ENCODE measurements at regions not wholly inside any gene's neighbourhood (a gene's known extent, or its start where the extent isn't known, plus 50 kb on each side); places are given as distances from the start of the nearest gene placed in this dataset.

DNA sequence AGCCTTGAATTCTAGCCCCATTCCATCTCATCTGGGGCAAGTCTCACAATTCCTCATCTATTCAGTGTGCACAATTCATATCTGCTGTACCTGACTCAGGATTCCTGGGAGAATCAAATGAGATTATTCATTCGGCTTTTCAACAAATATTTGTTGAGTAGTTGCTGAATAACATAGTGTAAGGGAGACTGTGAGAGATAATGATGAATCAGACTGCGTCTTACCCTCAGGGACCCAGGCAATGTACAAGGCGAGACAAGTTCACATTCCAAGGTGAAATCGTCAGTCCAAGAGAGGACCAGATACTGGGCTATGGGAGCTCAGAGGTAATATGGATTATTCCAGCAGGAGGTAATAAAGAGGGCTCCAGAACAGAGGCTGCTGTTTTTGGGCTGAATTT, 67.8 kb upstream of the SMYD2 start:
- TF ChIP-seq YY1 (IDR thresholded peaks at IDR 0.05; ENCODE audit: low read depth) (no peak), FOXM1 (IDR thresholded peaks at IDR 0.05; ENCODE audit: borderline replicate concordance, low read depth) (no peak), TAF1 (IDR thresholded peaks at IDR 0.05; ENCODE audit: low read depth) (no peak), RAD21 (IDR thresholded peaks at IDR 0.05; ENCODE audit: low read depth) (no peak), EGR1 (IDR thresholded peaks at IDR 0.05) (no peak), CREB1 (IDR thresholded peaks at IDR 0.05; ENCODE audit: low read depth) (no peak), CEBPB (IDR thresholded peaks at IDR 0.05) (no peak), EP300 (IDR thresholded peaks at IDR 0.05; ENCODE audit: borderline replicate concordance) (no peak), ZBTB7A (IDR thresholded peaks at IDR 0.05; ENCODE audit: low read depth) (no peak), TCF12 (IDR thresholded peaks at IDR 0.05; ENCODE audit: low read depth) (no peak), TEAD4 (IDR thresholded peaks at IDR 0.05) (no peak), NFIC (IDR thresholded peaks at IDR 0.05) (no peak)
- TF ChIP-seq, protein P1, sequence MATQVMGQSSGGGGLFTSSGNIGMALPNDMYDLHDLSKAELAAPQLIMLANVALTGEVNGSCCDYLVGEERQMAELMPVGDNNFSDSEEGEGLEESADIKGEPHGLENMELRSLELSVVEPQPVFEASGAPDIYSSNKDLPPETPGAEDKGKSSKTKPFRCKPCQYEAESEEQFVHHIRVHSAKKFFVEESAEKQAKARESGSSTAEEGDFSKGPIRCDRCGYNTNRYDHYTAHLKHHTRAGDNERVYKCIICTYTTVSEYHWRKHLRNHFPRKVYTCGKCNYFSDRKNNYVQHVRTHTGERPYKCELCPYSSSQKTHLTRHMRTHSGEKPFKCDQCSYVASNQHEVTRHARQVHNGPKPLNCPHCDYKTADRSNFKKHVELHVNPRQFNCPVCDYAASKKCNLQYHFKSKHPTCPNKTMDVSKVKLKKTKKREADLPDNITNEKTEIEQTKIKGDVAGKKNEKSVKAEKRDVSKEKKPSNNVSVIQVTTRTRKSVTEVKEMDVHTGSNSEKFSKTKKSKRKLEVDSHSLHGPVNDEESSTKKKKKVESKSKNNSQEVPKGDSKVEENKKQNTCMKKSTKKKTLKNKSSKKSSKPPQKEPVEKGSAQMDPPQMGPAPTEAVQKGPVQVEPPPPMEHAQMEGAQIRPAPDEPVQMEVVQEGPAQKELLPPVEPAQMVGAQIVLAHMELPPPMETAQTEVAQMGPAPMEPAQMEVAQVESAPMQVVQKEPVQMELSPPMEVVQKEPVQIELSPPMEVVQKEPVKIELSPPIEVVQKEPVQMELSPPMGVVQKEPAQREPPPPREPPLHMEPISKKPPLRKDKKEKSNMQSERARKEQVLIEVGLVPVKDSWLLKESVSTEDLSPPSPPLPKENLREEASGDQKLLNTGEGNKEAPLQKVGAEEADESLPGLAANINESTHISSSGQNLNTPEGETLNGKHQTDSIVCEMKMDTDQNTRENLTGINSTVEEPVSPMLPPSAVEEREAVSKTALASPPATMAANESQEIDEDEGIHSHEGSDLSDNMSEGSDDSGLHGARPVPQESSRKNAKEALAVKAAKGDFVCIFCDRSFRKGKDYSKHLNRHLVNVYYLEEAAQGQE (IDR thresholded peaks at IDR 0.05; ENCODE audit: low read depth): no peak
- TF ChIP-seq, protein P2, sequence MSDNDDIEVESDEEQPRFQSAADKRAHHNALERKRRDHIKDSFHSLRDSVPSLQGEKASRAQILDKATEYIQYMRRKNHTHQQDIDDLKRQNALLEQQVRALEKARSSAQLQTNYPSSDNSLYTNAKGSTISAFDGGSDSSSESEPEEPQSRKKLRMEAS (IDR thresholded peaks at IDR 0.05): no peak
- TF ChIP-seq, protein P3, sequence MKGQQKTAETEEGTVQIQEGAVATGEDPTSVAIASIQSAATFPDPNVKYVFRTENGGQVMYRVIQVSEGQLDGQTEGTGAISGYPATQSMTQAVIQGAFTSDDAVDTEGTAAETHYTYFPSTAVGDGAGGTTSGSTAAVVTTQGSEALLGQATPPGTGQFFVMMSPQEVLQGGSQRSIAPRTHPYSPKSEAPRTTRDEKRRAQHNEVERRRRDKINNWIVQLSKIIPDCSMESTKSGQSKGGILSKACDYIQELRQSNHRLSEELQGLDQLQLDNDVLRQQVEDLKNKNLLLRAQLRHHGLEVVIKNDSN (IDR thresholded peaks at IDR 0.05): no peak

GRCh38 chr1:214214851-214215250, 66.1 kb upstream of the SMYD2 start:
- TF ChIP-seq, protein P1 (IDR thresholded peaks at IDR 0.05; ENCODE audit: low read depth): no peak
- TF ChIP-seq NFIC (IDR thresholded peaks at IDR 0.05): no peak
- TF ChIP-seq RAD21 (IDR thresholded peaks at IDR 0.05; ENCODE audit: low read depth): no peak
- no peak for TF ChIP-seq FOXM1 (IDR thresholded peaks at IDR 0.05; ENCODE audit: borderline replicate concordance, low read depth)
- no peak for TF ChIP-seq TEAD4 (IDR thresholded peaks at IDR 0.05)
- no peak for TF ChIP-seq YY1 (IDR thresholded peaks at IDR 0.05; ENCODE audit: low read depth)
- TF ChIP-seq EP300 (IDR thresholded peaks at IDR 0.05; ENCODE audit: borderline replicate concordance): no peak
- no peak for TF ChIP-seq ZBTB7A (IDR thresholded peaks at IDR 0.05; ENCODE audit: low read depth)
- no peak for TF ChIP-seq CREB1 (IDR thresholded peaks at IDR 0.05; ENCODE audit: low read depth)
- no peak for TF ChIP-seq TAF1 (IDR thresholded peaks at IDR 0.05; ENCODE audit: low read depth)
- TF ChIP-seq EGR1 (IDR thresholded peaks at IDR 0.05): no peak
- no peak for TF ChIP-seq CEBPB (IDR thresholded peaks at IDR 0.05)
- TF ChIP-seq, protein P2 (IDR thresholded peaks at IDR 0.05): no peak
- no peak for TF ChIP-seq TCF12 (IDR thresholded peaks at IDR 0.05; ENCODE audit: low read depth)
- TF ChIP-seq, protein P3 (IDR thresholded peaks at IDR 0.05): no peak

- TF ChIP-seq, protein P2 (IDR thresholded peaks at IDR 0.05): no peak
- TF ChIP-seq EGR1 (IDR thresholded peaks at IDR 0.05): no peak
- TF ChIP-seq TAF1 (IDR thresholded peaks at IDR 0.05; ENCODE audit: low read depth): no peak
- TF ChIP-seq FOXM1 (IDR thresholded peaks at IDR 0.05; ENCODE audit: borderline replicate concordance, low read depth): no peak
Measured at GRCh38 chr1:214215583-214215982, 65.4 kb upstream of the SMYD2 start.

- TF ChIP-seq EP300 (IDR thresholded peaks at IDR 0.05; ENCODE audit: borderline replicate concordance) (no peak), TAF1 (IDR thresholded peaks at IDR 0.05; ENCODE audit: low read depth) (no peak), TEAD4 (IDR thresholded peaks at IDR 0.05) (no peak)
Measured at GRCh38 chr1:214216021-214216420, 64.9 kb upstream of the SMYD2 start.

- TF ChIP-seq EP300 (IDR thresholded peaks at IDR 0.05; ENCODE audit: borderline replicate concordance): no peak
- no peak for TF ChIP-seq RAD21 (IDR thresholded peaks at IDR 0.05; ENCODE audit: low read depth)
- no peak for TF ChIP-seq TEAD4 (IDR thresholded peaks at IDR 0.05)
- no peak for TF ChIP-seq FOXM1 (IDR thresholded peaks at IDR 0.05; ENCODE audit: borderline replicate concordance, low read depth)
- TF ChIP-seq TCF12 (IDR thresholded peaks at IDR 0.05; ENCODE audit: low read depth): no peak
- no peak for TF ChIP-seq EGR1 (IDR thresholded peaks at IDR 0.05)
- TF ChIP-seq ZBTB7A (IDR thresholded peaks at IDR 0.05; ENCODE audit: low read depth): no peak
- TF ChIP-seq, protein P3 (IDR thresholded peaks at IDR 0.05): no peak
Measured at GRCh38 chr1:214216779-214217178, 64.2 kb upstream of the SMYD2 start.

GRCh38 chr1:214219902-214220301, 61.1 kb upstream of the SMYD2 start:
- TF ChIP-seq YY1 (IDR thresholded peaks at IDR 0.05; ENCODE audit: low read depth) (no peak), TCF12 (IDR thresholded peaks at IDR 0.05; ENCODE audit: low read depth) (no peak), CREB1 (IDR thresholded peaks at IDR 0.05; ENCODE audit: low read depth) (no peak), TEAD4 (IDR thresholded peaks at IDR 0.05) (no peak), FOXM1 (IDR thresholded peaks at IDR 0.05; ENCODE audit: borderline replicate concordance, low read depth) (no peak), ZBTB7A (IDR thresholded peaks at IDR 0.05; ENCODE audit: low read depth) (no peak), RAD21 (IDR thresholded peaks at IDR 0.05; ENCODE audit: low read depth) (no peak), NFIC (IDR thresholded peaks at IDR 0.05) (no peak), TAF1 (IDR thresholded peaks at IDR 0.05; ENCODE audit: low read depth) (no peak), CEBPB (IDR thresholded peaks at IDR 0.05) (no peak), EP300 (IDR thresholded peaks at IDR 0.05; ENCODE audit: borderline replicate concordance) (no peak)
- TF ChIP-seq, protein P3 (IDR thresholded peaks at IDR 0.05): no peak
- TF ChIP-seq, protein P2 (IDR thresholded peaks at IDR 0.05): no peak
- TF ChIP-seq, protein P1 (IDR thresholded peaks at IDR 0.05; ENCODE audit: low read depth): no peak
